ENCODE measurements at regions not wholly inside any gene's neighbourhood (a gene's known extent, or its start where the extent isn't known, plus 50 kb on each side); places are given as distances from the start of the nearest gene placed in this dataset.

- intact Hi-C loops (cut with DNase I): no loop called here
- no peak for DNase-seq
Measured at GRCh38 chr3:28867836-28868235, 413.0 kb upstream of the RBMS3 start.

GRCh38 chr3:28868897-28869296, 412.0 kb upstream of the RBMS3 start:
- intact Hi-C loops (cut with DNase I): no loop called here
- no peak for DNase-seq

GRCh38 chr3:28877912-28878311, 403.0 kb upstream of the RBMS3 start:
- intact Hi-C loops (cut with DNase I): no loop called here
- DNase-seq: no peak

- DNase-seq: no peak
- intact Hi-C loops (cut with DNase I): no loop called here
Measured at GRCh38 chr3:28890373-28890772, 390.5 kb upstream of the RBMS3 start.

GRCh38 chr3:28891485-28891884, 389.4 kb upstream of the RBMS3 start:
- intact Hi-C loops (cut with DNase I): no loop called here
- DNase-seq: no peak

- intact Hi-C loops (cut with DNase I): no loop called here
- DNase-seq: no peak
Measured at GRCh38 chr3:28900301-28900700, 380.6 kb upstream of the RBMS3 start.

- peak in 1 of 10 donors; percentile 29 for DNase-seq
- intact Hi-C loops (cut with DNase I): no loop called here
Measured at GRCh38 chr3:28901018-28901417, 379.9 kb upstream of the RBMS3 start.

GRCh38 chr3:28903171-28903601, 377.7 kb upstream of the RBMS3 start:
- peak in 3 of 10 donors; percentile 69 to 83 (median 71) for DNase-seq
- intact Hi-C loops (cut with DNase I): no loop called here

- no peak for DNase-seq
- intact Hi-C loops (cut with DNase I): no loop called here
Measured at GRCh38 chr3:28905798-28906197, 375.1 kb upstream of the RBMS3 start.

- DNase-seq: peak in 1 of 10 donors; percentile 26
- intact Hi-C loops (cut with DNase I): no loop called here
Measured at GRCh38 chr3:28906561-28907310, 374.1 kb upstream of the RBMS3 start.

GRCh38 chr3:28907616-28908015, 373.3 kb upstream of the RBMS3 start:
- no peak for DNase-seq
- intact Hi-C loops (cut with DNase I): no loop called here

- intact Hi-C loops (cut with DNase I): no loop called here
- no peak for DNase-seq
Measured at GRCh38 chr3:28912120-28912885, 368.6 kb upstream of the RBMS3 start.

GRCh38 chr3:28915741-28916500, 364.9 kb upstream of the RBMS3 start:
- intact Hi-C loops (cut with DNase I): loop anchor here (5.0 kb wide), 1 partner anchor 366 kb away; the partner anchor contains the start of gene RBMS3

GRCh38 chr3:28916713-28917499, 364.0 kb upstream of the RBMS3 start:
- intact Hi-C loops (cut with DNase I): loop anchor here (5.0 kb wide), 1 partner anchor 365 kb away; the partner anchor contains the start of gene RBMS3
- DNase-seq: peak in 9 of 10 donors; percentile 14 to 83 (median 34)

More at GRCh38 chr3:28915741-28916500, 364.9 kb upstream of the RBMS3 start:
- DNase-seq: no peak

- DNase-seq: no peak
- intact Hi-C loops (cut with DNase I): loop anchor here (5.0 kb wide), 1 partner anchor 364 kb away; the partner anchor contains the start of gene RBMS3
Measured at GRCh38 chr3:28917895-28918475, 362.9 kb upstream of the RBMS3 start.

- intact Hi-C loops (cut with DNase I): no loop called here
- no peak for DNase-seq
Measured at GRCh38 chr3:28922376-28922775, 358.5 kb upstream of the RBMS3 start.

GRCh38 chr3:28923994-28924393, 356.9 kb upstream of the RBMS3 start:
- DNase-seq: no peak
- intact Hi-C loops (cut with DNase I): no loop called here

- DNase-seq: no peak
- intact Hi-C loops (cut with DNase I): no loop called here
Measured at GRCh38 chr3:28924744-28925360, 356.0 kb upstream of the RBMS3 start.

- intact Hi-C loops (cut with DNase I): no loop called here
- DNase-seq: no peak
Measured at GRCh38 chr3:28933337-28933736, 347.5 kb upstream of the RBMS3 start.
